HG03469 (cell line): ENCODE measurements at regions not wholly inside any gene's neighbourhood (a gene's known extent, or its start where the extent isn't known, plus 50 kb on each side); places are given as distances from the start of the nearest gene placed in this dataset.
A peak's percentile ranks its signal among the peaks of the same experiment; 100 is the strongest.
"Not testable (repeated sequence)": the region's sequence is repeated elsewhere in the genome, so short reads cannot be mapped to it uniquely, and the experiment has no call there.

ENCODE experiments used
- ATAC-seq: cut with Tn5 transposase; IDR thresholded peaks from one replicate; pipeline ENCODE4 v1.9.1; 2021; ENCODE audit warnings: mild to moderate bottlenecking, moderate library complexity, moderate number of reproducible peaks; ENCODE audit not compliant: unreplicated experiment

GRCh38 chr5:21071986-21072385 lies 1084.0 kb upstream of the CDH18 start:
- ATAC-seq: no peak

- no peak for ATAC-seq
Measured at GRCh38 chr5:21071421-21071820, 1083.4 kb upstream of the CDH18 start.

GRCh38 chr5:21070858-21071257 lies 1082.9 kb upstream of the CDH18 start:
- ATAC-seq: no peak

GRCh38 chr5:21067724-21068123 lies 1079.7 kb upstream of the CDH18 start:
- no peak for ATAC-seq

GRCh38 chr5:21063146-21063545 lies 1075.1 kb upstream of the CDH18 start:
- no peak for ATAC-seq

GRCh38 chr5:21058289-21058688 lies 1070.3 kb upstream of the CDH18 start:
- ATAC-seq: peak; percentile 95

GRCh38 chr5:21051945-21052344 lies 1063.9 kb upstream of the CDH18 start:
- no peak for ATAC-seq

GRCh38 chr5:21049901-21050300 lies 1061.9 kb upstream of the CDH18 start:
- no peak for ATAC-seq

- ATAC-seq: no peak
Measured at GRCh38 chr5:21030981-21031380, 1043.0 kb upstream of the CDH18 start.

- no peak for ATAC-seq
Measured at GRCh38 chr5:21024966-21025365, 1037.0 kb upstream of the CDH18 start.

- no peak for ATAC-seq
Measured at GRCh38 chr5:21013237-21013636, 1025.2 kb upstream of the CDH18 start.

- ATAC-seq: no peak
Measured at GRCh38 chr5:21007781-21008180, 1019.8 kb upstream of the CDH18 start.

GRCh38 chr5:20988933-20989332 lies 1000.9 kb upstream of the CDH18 start:
- ATAC-seq: not testable (repeated sequence)

GRCh38 chr5:20985754-20986153 lies 997.8 kb upstream of the CDH18 start:
- no peak for ATAC-seq

GRCh38 chr5:20974426-20974825 lies 986.4 kb upstream of the CDH18 start:
- no peak for ATAC-seq

- ATAC-seq: peak; percentile 62
Measured at GRCh38 chr5:20972419-20972925, 984.5 kb upstream of the CDH18 start.

- ATAC-seq: no peak
Measured at GRCh38 chr5:20959347-20959746, 971.3 kb upstream of the CDH18 start.

GRCh38 chr5:20958641-20959040 lies 970.6 kb upstream of the CDH18 start:
- no peak for ATAC-seq

GRCh38 chr5:20956134-20956533 lies 968.1 kb upstream of the CDH18 start:
- ATAC-seq: no peak

GRCh38 chr5:20949636-20950035 lies 961.6 kb upstream of the CDH18 start:
- ATAC-seq: no peak

GRCh38 chr5:20943183-20943971 lies 955.4 kb upstream of the CDH18 start:
- not testable (repeated sequence) for ATAC-seq

- not testable (repeated sequence) for ATAC-seq
Measured at GRCh38 chr5:20942603-20943002, 954.6 kb upstream of the CDH18 start.

- not testable (repeated sequence) for ATAC-seq
Measured at GRCh38 chr5:20940786-20941185, 952.8 kb upstream of the CDH18 start.
